Adipocyte (in vitro differentiated cells): ENCODE measurements at regions not wholly inside any gene's neighbourhood (a gene's known extent, or its start where the extent isn't known, plus 50 kb on each side); places are given as distances from the start of the nearest gene placed in this dataset.

Source experiments
- DNase-seq: peaks from one replicate; pipeline ENCODE4 v3.0.0-alpha.2; 2015; ENCODE audit warnings: low read depth
- H3K27me3 ChIP-seq: replicated peaks from 2 replicates; pipeline ENCODE4 v1.7.0; 2013; ENCODE audit warnings: mild to moderate bottlenecking, low read length, moderate library complexity; ENCODE audit not compliant: control insufficient read depth, insufficient read depth
- H3K36me3 ChIP-seq: 2 replicates; pipeline ENCODE4 v1.7.0; 2013; ENCODE audit warnings: low read length, mild to moderate bottlenecking, moderate library complexity; ENCODE audit not compliant: control insufficient read depth, insufficient read depth, severe bottlenecking
- H3K4me1 ChIP-seq: 2 replicates; pipeline ENCODE4 v1.7.0; 2013; ENCODE audit warnings: mild to moderate bottlenecking, low read length, moderate library complexity; ENCODE audit not compliant: control insufficient read depth, insufficient read depth
- H3K4me3 ChIP-seq: 2 replicates; pipeline ENCODE4 v1.7.0; 2013; ENCODE audit warnings: mild to moderate bottlenecking, low read length, moderate library complexity
- H3K9ac ChIP-seq: 2 replicates; pipeline ENCODE4 v1.7.0; 2013; ENCODE audit warnings: mild to moderate bottlenecking, low read length, moderate library complexity
- H3K9me3 ChIP-seq: 2 replicates; pipeline ENCODE4 v1.7.0; 2013; ENCODE audit warnings: mild to moderate bottlenecking, low read length, moderate library complexity; ENCODE audit not compliant: control insufficient read depth

DNA sequence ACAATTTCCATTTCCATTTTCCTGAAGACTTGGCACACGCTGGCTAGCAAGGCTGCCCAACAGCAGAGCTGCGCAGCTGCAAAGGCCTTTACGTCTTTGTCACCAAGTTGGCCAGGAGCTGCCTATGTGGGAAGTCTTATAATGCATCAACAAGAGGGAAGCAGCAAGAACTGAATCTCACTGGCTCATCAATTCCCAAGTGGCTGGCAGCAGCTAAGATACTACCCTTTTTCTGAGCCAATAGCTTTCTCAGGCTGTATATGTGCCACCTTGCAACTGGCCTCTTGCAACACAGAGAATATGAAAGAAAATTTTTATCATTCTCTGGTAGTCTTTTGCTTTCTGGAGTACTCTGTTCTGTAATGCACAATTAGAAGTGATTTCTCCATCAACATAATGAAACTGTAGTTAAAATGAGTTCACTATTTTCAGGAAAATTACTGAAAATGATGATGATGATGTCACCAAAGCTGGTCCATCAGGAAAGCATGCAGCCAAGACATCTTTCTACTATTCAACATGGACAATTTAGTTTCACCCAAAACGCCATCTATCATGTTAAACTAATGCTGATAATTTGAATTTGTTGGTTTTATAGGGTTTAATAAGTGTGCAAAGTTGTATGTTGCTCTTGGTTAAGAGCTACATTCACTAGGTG is 97.3 kb upstream of the FOXA2 start:
- Histone ChIP-seq H3K4me1 (no peaks in the 10 kb centered on the region), H3K9ac (no peak overlapping the region), H3K4me3 (no peak overlapping the region), H3K27me3 (peaks cover 53% of the 10 kb centered on the region), H3K9me3 (peaks cover 10% of the 10 kb centered on the region), H3K36me3 (no peaks in the 10 kb centered on the region)
- DNase-seq, result no peak

DNA sequence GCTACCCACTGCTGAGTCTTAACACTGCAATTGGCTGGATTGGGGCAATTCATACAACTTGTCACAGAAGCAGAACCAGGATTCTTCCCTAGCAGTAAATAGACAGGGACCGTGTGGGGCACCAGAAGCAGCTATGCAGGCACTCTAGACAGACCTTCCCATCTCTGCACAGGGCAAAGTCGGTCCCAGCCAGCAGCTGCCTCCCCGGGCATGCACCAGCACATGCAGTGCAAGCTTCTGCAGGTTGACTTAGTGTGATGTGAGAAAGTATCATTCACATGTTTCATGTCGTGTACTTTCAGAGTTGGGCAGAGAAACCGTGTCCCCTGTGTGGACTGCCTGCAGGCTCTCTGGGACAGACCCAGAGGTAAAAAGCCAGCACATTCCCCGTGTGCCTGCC is 98.0 kb upstream of the FOXA2 start:
- Histone ChIP-seq H3K4me3 (no peak overlapping the region), H3K9me3 (peaks cover 10% of the 10 kb centered on the region), H3K4me1 (no peaks in the 10 kb centered on the region), H3K36me3 (no peaks in the 10 kb centered on the region), H3K9ac (no peak overlapping the region), H3K27me3 (peaks cover 49% of the 10 kb centered on the region)
- no peak for DNase-seq

- DNase-seq, result peak; percentile 90
- Histone ChIP-seq H3K9ac (no peak overlapping the region), H3K9me3 (no peaks in the 10 kb centered on the region), H3K36me3 (no peaks in the 10 kb centered on the region), H3K4me1 (no peaks in the 10 kb centered on the region), H3K4me3 (no peak overlapping the region), H3K27me3 (peaks cover 30% of the 10 kb centered on the region)
Observed at GRCh38 chr20:22684072-22684762, 99.8 kb upstream of the FOXA2 start.

DNA sequence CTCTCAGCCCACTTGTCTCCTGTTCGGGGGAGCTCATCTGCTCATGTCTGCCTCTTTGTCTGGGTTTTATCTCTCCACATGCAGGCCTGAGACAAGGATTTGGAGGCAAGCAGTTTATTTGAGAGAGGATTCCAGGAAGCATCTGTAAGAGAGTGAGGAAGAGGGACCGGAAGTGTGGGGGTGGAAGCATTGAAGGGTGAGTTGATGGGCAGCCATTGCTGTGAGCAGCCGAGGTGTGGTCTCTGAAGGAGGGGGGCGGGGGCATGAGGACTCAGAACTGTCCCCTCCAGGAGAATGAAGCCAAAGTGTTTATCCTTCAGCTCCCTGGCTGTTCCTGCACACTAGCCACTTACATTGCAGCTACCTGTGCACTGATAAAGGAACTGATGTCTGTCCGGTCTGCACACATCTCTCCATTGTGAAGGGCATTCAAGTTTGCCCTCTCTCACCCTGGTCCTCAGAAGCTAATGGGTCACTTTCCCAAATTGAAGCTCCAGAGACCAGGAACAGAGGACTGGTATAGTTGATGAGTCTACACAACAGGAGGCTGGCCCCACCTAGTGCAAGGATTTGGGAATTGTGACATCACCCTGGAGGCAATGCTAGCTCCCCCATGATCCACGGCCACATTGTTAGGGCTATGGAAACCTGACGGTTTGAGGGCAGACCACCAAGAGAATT is 100.5 kb upstream of the FOXA2 start:
- H3K36me3 ChIP-seq, result no peaks in the 10 kb centered on the region
- peaks cover 25% of the 10 kb centered on the region for H3K27me3 ChIP-seq
- H3K9me3 ChIP-seq, result no peaks in the 10 kb centered on the region
- DNase-seq, result no peak
- no peaks in the 10 kb centered on the region for H3K4me1 ChIP-seq
- H3K4me3 ChIP-seq, result no peak overlapping the region
- no peak overlapping the region for H3K9ac ChIP-seq

GRCh38 chr20:22686097-22686496 is 101.7 kb upstream of the FOXA2 start:
- H3K4me3 ChIP-seq, result no peak overlapping the region
- H3K9ac ChIP-seq, result no peak overlapping the region
- H3K4me1 ChIP-seq, result no peaks in the 10 kb centered on the region
- H3K36me3 ChIP-seq, result no peaks in the 10 kb centered on the region
- peak; percentile 75 for DNase-seq
- no peaks in the 10 kb centered on the region for H3K9me3 ChIP-seq
- H3K27me3 ChIP-seq, result peaks cover 19% of the 10 kb centered on the region

DNA sequence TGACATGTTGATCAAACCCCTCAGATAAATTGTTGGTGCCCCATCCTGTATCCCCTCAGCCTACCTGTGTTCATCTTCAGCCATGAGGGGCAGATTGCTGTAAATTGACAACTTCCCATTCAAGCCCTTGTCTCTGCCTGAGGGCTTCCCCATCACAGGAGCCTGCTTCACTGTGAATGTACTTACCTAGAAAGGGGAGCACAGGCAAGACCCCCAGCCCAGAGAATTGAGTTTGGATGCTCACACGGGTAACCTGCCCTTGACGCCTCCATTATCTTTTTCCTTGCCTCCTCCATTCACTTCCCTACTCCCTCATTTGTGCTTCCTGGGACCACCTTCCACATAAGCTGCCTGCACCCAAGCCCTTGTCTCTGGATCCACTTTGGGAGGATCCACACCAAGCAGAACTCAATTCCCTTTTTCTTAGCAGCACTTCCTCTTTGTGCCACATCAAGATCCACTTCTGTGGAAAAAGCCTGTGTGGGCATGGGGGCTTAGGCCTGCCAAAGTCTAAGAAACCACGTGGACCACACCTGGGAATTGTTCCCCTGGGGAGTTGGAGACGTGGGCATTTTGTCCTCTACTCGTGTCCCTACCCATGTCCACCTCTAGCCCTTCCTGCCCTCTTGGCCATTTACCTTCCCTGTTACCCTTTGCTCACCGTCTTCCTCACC is 103.4 kb upstream of the FOXA2 start:
- Histone ChIP-seq H3K27me3 (peaks cover 15% of the 10 kb centered on the region), H3K4me3 (no peak overlapping the region), H3K9ac (no peak overlapping the region), H3K9me3 (no peaks in the 10 kb centered on the region), H3K4me1 (no peaks in the 10 kb centered on the region), H3K36me3 (no peaks in the 10 kb centered on the region)
- DNase-seq, result no peak

GRCh38 chr20:22688485-22688884 is 104.1 kb upstream of the FOXA2 start:
- H3K4me1 ChIP-seq, result no peaks in the 10 kb centered on the region
- H3K9me3 ChIP-seq, result no peaks in the 10 kb centered on the region
- no peaks in the 10 kb centered on the region for H3K36me3 ChIP-seq
- H3K27me3 ChIP-seq, result peaks cover 10% of the 10 kb centered on the region
- DNase-seq, result no peak
- H3K4me3 ChIP-seq, result no peak overlapping the region
- no peak overlapping the region for H3K9ac ChIP-seq

- H3K9me3 ChIP-seq, result no peaks in the 10 kb centered on the region
- H3K27me3 ChIP-seq, result peaks cover 6% of the 10 kb centered on the region
- H3K4me1 ChIP-seq, result no peaks in the 10 kb centered on the region
- H3K4me3 ChIP-seq, result no peak overlapping the region
- no peak for DNase-seq
- H3K36me3 ChIP-seq, result no peaks in the 10 kb centered on the region
- no peak overlapping the region for H3K9ac ChIP-seq
Observed at GRCh38 chr20:22689266-22689665, 104.9 kb upstream of the FOXA2 start.

DNA sequence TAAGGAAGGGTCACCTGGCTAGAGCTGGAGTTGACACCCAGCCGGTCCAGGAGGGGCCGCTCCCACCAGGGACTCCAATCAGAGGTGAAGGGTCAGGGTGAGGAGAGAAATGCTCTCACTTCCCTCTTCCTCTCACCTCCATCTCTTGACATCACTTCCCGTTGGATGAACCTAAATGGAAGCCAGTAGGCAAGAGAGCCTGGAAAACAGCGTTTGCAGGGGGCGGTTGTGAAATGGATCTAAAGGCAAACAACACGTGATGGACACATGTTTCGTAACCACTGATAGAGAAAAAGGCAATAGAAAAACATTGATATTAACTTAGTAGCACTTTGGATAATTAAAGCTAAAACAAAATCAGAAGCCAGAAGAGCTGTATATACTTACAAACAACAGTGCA is 105.6 kb upstream of the FOXA2 start:
- no peaks in the 10 kb centered on the region for H3K9me3 ChIP-seq
- H3K4me3 ChIP-seq, result no peak overlapping the region
- H3K9ac ChIP-seq, result no peak overlapping the region
- H3K36me3 ChIP-seq, result no peaks in the 10 kb centered on the region
- peaks cover 2% of the 10 kb centered on the region for H3K4me1 ChIP-seq
- no peak for DNase-seq
- peaks cover 6% of the 10 kb centered on the region for H3K27me3 ChIP-seq

DNA sequence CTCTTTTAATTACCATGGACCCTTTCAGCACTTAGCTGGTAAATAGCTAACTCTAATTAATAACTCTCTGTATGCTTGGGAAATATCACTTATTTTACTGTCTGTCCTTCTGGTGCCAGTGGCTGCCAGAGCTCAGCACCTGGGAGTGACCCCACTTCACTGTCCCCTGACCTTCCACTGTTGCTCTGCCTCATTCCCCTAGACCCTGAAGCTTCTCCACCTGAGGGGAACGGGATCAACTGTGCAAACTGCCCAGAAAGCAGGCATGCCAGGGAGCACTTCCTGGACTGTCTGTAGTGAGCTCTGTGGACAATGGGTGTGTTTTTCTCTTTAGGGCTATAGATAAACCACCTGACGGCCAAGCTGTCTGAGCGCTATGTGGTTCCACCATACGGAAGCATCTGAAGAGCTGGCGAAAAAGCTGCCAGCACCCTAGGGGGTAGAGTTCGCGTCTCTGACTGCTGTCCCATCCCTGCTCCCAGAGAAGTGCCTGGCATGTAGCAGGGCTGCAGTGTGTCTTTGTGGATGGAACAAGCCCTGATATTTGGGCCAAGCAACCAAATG is 106.3 kb upstream of the FOXA2 start:
- H3K9me3 ChIP-seq, result no peaks in the 10 kb centered on the region
- no peak overlapping the region for H3K9ac ChIP-seq
- DNase-seq, result no peak
- H3K36me3 ChIP-seq, result no peaks in the 10 kb centered on the region
- H3K4me1 ChIP-seq, result peaks cover 4% of the 10 kb centered on the region
- no peak overlapping the region for H3K4me3 ChIP-seq
- peaks cover 6% of the 10 kb centered on the region for H3K27me3 ChIP-seq
